ENCODE measurements at regions not wholly inside any gene's neighbourhood (a gene's known extent, or its start where the extent isn't known, plus 50 kb on each side); places are given as distances from the start of the nearest gene placed in this dataset.
A peak's percentile ranks its signal among the peaks of the same experiment; 100 is the strongest.
"Not testable (repeated sequence)": the region's sequence is repeated elsewhere in the genome, so short reads cannot be mapped to it uniquely, and the experiment has no call there.

- DNase-seq (ENCODE audit: low spot score), result no peak
Measured at GRCh38 chr7:50856231-50856630, 73.5 kb upstream of the GRB10 start.

GRCh38 chr7:50855526-50855925 is 72.8 kb upstream of the GRB10 start:
- DNase-seq (ENCODE audit: low spot score), result no peak

GRCh38 chr7:50854831-50855230 is 72.1 kb upstream of the GRB10 start:
- no peak for DNase-seq (ENCODE audit: low spot score)

GRCh38 chr7:50854247-50854646 is 71.6 kb upstream of the GRB10 start:
- DNase-seq (ENCODE audit: low spot score), result no peak

GRCh38 chr7:50853311-50853710 is 70.6 kb upstream of the GRB10 start:
- no peak for DNase-seq (ENCODE audit: low spot score)

- no peak for DNase-seq (ENCODE audit: low spot score)
Measured at GRCh38 chr7:50852901-50853300, 70.2 kb upstream of the GRB10 start.

- no peak for DNase-seq (ENCODE audit: low spot score)
Measured at GRCh38 chr7:50851891-50852290, 69.2 kb upstream of the GRB10 start.

GRCh38 chr7:50851451-50851850 is 68.8 kb upstream of the GRB10 start:
- DNase-seq (ENCODE audit: low spot score), result peak; percentile 49

GRCh38 chr7:50849991-50850390 is 67.3 kb upstream of the GRB10 start:
- no peak for DNase-seq (ENCODE audit: low spot score)

GRCh38 chr7:50848203-50848602 is 65.5 kb upstream of the GRB10 start:
- no peak for DNase-seq (ENCODE audit: low spot score)

GRCh38 chr7:50844861-50845260 is 62.2 kb upstream of the GRB10 start:
- DNase-seq (ENCODE audit: low spot score), result not testable (repeated sequence)

GRCh38 chr7:50842041-50842440 is 59.3 kb upstream of the GRB10 start:
- DNase-seq (ENCODE audit: low spot score), result no peak

- DNase-seq (ENCODE audit: low spot score), result peak; percentile 47
Measured at GRCh38 chr7:50838675-50839377, 56.1 kb upstream of the GRB10 start.

GRCh38 chr7:50837965-50838364 is 55.3 kb upstream of the GRB10 start:
- no peak for DNase-seq (ENCODE audit: low spot score)

- DNase-seq (ENCODE audit: low spot score), result no peak
Measured at GRCh38 chr7:50836646-50837045, 54.0 kb upstream of the GRB10 start.

GRCh38 chr7:50835156-50835555 is 52.5 kb upstream of the GRB10 start:
- no peak for DNase-seq (ENCODE audit: low spot score)

GRCh38 chr7:50834679-50835078 is 52.0 kb upstream of the GRB10 start:
- DNase-seq (ENCODE audit: low spot score), result no peak

GRCh38 chr7:50834031-50834535 is 51.4 kb upstream of the GRB10 start:
- no peak for DNase-seq (ENCODE audit: low spot score)

GRCh38 chr7:50832744-50833143 is 50.0 kb upstream of the GRB10 start:
- DNase-seq (ENCODE audit: low spot score), result no peak
